NB4 (cell line): ENCODE measurements at regions not wholly inside any gene's neighbourhood (a gene's known extent, or its start where the extent isn't known, plus 50 kb on each side); places are given as distances from the start of the nearest gene placed in this dataset.

ENCODE experiments used
- POLR2A ChIP-seq: IDR thresholded peaks from 2 replicates; pipeline ENCODE4 v1.6.1; 2011; ENCODE audit warnings: mild to moderate bottlenecking; ENCODE audit not compliant: insufficient read length; ENCODE audit errors: extremely low read depth
- TF ChIP-seq, protein P1 (sequence below): IDR thresholded peaks from one replicate; pipeline ENCODE4 v1.5.1; 2012; ENCODE audit warnings: low read depth, low read length
- TF ChIP-seq, protein P2 (sequence below): IDR thresholded peaks from 2 replicates; pipeline ENCODE4 v1.6.1; 2011; ENCODE audit warnings: low read depth, low read length

DNA sequence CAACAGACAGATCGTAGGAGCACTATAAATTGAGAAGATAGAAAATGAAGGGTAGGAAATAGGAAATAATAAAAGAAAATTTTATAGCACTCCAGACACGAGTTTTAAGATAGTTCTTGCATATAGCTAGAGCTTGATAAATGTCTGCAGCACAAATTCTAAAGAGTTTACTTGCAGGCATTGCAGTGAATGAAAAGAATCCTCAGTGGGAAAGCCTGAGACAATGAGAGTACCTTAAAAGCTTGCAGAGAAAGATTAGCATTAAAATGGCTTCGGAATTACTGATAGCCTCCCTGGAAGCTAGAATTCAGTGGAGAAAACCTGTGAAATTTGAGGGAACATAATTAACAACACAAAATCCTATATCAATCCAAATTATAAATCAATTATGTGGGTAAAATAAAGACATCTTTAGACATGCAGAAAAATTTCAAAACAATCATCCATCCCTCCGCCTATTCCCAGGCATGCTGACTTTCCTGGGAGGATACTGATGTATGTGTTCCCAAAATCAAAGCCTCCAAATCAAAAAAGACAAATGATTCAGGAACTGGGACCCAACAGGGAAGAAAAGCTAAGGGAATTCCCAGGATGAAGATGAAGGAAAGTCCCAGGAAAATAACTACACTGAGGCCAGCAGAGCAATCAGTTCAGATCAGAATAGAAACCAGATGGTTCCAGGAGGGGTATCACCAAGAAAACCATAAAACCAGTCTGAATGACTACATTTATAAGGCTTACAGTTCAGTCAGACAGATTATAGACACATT lies 305.9 kb upstream of the USP25 start:
- TF ChIP-seq POLR2A, result no peak
- TF ChIP-seq, protein P1, sequence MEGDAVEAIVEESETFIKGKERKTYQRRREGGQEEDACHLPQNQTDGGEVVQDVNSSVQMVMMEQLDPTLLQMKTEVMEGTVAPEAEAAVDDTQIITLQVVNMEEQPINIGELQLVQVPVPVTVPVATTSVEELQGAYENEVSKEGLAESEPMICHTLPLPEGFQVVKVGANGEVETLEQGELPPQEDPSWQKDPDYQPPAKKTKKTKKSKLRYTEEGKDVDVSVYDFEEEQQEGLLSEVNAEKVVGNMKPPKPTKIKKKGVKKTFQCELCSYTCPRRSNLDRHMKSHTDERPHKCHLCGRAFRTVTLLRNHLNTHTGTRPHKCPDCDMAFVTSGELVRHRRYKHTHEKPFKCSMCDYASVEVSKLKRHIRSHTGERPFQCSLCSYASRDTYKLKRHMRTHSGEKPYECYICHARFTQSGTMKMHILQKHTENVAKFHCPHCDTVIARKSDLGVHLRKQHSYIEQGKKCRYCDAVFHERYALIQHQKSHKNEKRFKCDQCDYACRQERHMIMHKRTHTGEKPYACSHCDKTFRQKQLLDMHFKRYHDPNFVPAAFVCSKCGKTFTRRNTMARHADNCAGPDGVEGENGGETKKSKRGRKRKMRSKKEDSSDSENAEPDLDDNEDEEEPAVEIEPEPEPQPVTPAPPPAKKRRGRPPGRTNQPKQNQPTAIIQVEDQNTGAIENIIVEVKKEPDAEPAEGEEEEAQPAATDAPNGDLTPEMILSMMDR, result no peak
- TF ChIP-seq, protein P2, sequence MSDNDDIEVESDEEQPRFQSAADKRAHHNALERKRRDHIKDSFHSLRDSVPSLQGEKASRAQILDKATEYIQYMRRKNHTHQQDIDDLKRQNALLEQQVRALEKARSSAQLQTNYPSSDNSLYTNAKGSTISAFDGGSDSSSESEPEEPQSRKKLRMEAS, result no peak
